Sigmoid colon (tissue), 4 donors: ENCODE measurements at regions not wholly inside any gene's neighbourhood (a gene's known extent, or its start where the extent isn't known, plus 50 kb on each side); places are given as distances from the start of the nearest gene placed in this dataset.

Source experiments
- EP300 ChIP-seq, 4 donors: sonication (generic); formaldehyde crosslinking; IDR thresholded peaks; one replicate each; pipeline ENCODE4 v1.6.1; 2017; ENCODE audit warnings: antibody characterized with exemption in 4 of 4
- POLR2A ChIP-seq, 2 donors: fragments of 450-650 bp; IDR thresholded peaks; one replicate each; pipeline ENCODE4 v1.6.1; 2016; ENCODE audit warnings: antibody characterized with exemption in 2 of 2, mild to moderate bottlenecking in 2 of 2, moderate library complexity in 2 of 2
- POLR2AphosphoS5 ChIP-seq, 4 donors: sonication (generic); formaldehyde crosslinking; IDR thresholded peaks; one replicate each; pipeline ENCODE4 v1.6.1; 2017; ENCODE audit warnings: antibody characterized with exemption in 4 of 4
- TF ChIP-seq, protein P1 (sequence below), 4 experiments: fragments of 450-650 bp in 3 of 4; fragments of 200-600 bp in 1 of 4; IDR thresholded peaks; one replicate each; pipeline ENCODE4 v1.5.1; 2016 to 2019; ENCODE audit warnings: antibody characterized with exemption in 4 of 4, mild to moderate bottlenecking in 3 of 4, moderate library complexity in 2 of 4

DNA sequence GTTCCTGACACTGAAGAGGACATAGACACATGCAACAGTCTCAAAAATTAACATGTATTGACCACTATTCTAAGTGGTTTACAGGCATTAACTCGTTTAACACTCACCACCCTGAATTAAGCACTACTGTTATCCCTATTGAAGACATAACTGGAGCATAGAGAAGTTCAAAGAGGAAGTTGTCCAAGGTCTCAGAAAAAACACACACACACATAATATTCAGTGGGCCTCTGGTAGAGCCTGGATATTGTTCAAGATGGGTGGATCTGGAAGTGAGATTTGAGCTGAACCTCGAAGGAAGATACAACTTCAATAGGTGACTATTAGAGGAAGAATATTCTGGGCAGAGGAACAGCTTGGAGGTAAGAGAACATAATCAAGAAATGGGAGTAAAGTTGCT lies 334.9 kb downstream of the HNRNPD start:
- TF ChIP-seq, protein P1, sequence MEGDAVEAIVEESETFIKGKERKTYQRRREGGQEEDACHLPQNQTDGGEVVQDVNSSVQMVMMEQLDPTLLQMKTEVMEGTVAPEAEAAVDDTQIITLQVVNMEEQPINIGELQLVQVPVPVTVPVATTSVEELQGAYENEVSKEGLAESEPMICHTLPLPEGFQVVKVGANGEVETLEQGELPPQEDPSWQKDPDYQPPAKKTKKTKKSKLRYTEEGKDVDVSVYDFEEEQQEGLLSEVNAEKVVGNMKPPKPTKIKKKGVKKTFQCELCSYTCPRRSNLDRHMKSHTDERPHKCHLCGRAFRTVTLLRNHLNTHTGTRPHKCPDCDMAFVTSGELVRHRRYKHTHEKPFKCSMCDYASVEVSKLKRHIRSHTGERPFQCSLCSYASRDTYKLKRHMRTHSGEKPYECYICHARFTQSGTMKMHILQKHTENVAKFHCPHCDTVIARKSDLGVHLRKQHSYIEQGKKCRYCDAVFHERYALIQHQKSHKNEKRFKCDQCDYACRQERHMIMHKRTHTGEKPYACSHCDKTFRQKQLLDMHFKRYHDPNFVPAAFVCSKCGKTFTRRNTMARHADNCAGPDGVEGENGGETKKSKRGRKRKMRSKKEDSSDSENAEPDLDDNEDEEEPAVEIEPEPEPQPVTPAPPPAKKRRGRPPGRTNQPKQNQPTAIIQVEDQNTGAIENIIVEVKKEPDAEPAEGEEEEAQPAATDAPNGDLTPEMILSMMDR (IDR thresholded peaks at IDR 0.05), result no peak
- TF ChIP-seq POLR2AphosphoS5 (IDR thresholded peaks at IDR 0.05), result no peak
- no peak for TF ChIP-seq POLR2A (IDR thresholded peaks at IDR 0.05)
- no peak for TF ChIP-seq EP300 (IDR thresholded peaks at IDR 0.05)
